NOMO-1 (cell line): ENCODE measurements at regions not wholly inside any gene's neighbourhood (a gene's known extent, or its start where the extent isn't known, plus 50 kb on each side); places are given as distances from the start of the nearest gene placed in this dataset.

ENCODE experiments used
- DNase-seq, 2 experiments: peaks; one replicate each; lab custom pipeline; 2025; ENCODE audit not compliant: unreplicated experiment in 2 of 2; lab: John Stamatoyannopoulos, UW

DNA sequence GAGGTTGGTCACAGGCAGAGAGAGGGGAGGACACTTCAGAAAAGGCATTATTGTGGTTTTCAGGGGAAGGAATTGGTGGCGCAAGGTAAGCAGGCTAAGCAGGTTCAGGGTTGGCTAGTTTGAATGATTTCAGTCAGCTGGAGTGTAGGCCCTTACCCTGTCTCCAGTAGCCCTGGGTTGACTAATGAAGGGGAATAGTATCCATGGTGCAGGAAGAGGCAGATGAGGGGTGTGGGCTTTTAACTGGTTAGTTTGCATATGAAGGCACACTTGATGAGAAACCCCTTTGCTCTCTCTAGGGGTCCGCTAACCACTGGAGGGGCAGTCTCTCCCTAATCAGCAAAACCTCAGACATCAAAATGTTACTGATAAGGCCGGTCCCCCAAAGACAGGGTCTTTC, 249.7 kb downstream of the AASDHPPT start:
- no peak for DNase-seq

DNA sequence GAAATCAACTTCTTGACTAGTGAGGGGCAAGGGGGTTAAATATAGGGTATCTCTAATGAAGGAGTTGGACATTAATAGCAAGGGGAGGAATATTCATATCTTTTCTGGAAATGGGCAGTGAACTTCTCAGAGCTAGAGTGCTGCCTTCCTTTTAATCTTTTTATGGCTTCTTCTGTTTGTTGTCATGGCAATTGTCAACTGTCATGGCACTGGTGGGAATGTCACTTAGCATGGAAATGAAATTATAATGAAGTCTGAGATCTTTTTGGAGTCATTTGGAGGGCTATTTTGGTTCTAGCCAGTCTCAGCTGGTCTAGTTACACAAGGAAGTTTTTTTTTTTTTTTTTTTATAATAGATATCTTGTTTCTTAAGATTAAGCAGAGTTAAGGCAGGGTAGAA, 250.2 kb downstream of the AASDHPPT start:
- DNase-seq = no peak

DNA sequence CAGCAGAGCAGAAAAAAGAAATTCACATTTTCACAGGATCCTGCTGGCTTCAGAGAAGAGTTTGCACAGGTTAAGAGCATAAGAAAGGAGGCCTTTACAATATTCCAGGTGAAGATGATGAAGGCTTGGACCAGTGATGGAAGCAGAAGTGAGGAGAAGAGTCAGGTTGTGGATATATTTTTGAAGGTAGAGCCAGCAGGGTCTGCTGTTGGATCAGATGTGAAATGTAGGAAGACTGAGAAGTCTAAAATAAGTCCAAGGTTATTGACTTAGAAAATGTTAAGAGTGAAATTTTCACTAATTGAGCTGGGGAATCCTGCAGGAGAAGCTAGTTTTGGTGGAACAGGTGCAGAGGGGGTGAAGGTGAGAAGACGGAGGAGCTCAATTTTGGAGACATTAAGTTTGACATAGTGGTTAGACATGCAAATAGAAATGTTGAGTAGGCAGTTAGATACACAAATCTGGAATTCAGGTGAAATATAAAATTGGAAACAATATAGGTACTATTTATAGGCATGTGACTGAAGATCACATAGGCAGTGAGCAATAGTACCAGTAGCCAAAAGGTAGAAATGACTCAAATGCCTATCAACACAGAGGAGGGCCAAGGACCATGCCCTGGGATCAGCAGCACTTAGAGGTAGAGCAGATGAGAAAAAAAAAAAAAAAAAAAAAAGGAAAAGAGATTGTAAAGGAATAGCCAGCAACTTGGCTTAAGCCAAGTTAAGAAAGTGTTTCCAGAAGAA, 252.0 kb downstream of the AASDHPPT start:
- DNase-seq = no peak

DNA sequence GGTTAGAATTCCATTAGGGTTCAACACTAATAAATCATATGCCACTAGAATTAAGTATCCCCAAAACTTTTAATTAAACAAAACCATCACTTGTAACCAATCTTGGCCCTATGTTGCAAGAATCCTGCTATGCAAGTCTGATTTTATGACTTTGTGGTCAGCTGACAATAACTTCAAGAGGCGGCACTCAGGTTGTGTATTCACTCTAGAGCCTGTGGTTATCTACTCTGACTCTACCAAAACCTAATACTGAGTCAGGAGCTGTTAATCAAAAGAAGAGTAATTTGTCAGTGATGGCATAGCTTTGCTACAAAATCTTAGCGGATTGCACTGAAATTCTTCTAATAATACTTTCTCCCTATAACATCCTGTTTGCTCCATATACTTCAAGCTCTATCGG, 253.7 kb downstream of the AASDHPPT start:
- no peak for DNase-seq

DNA sequence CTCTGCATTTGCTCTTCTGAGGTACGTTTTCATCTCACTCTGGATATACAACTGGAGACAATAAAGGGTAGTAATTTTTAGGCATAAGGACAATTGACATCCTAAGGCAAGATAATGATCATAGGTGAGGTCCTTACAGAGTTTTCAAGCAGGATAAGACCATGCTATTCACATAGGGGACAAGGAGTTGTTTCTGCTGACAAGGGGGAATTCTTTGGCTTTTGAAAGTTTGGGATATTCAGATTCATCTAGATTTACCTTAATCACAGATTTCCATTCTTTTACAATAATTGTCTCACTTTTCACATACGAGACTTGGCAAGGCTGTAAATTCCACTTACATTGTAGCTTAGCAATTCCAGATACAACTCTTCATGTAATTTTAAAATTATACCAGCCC, 256.2 kb downstream of the AASDHPPT start:
- DNase-seq = no peak

DNA sequence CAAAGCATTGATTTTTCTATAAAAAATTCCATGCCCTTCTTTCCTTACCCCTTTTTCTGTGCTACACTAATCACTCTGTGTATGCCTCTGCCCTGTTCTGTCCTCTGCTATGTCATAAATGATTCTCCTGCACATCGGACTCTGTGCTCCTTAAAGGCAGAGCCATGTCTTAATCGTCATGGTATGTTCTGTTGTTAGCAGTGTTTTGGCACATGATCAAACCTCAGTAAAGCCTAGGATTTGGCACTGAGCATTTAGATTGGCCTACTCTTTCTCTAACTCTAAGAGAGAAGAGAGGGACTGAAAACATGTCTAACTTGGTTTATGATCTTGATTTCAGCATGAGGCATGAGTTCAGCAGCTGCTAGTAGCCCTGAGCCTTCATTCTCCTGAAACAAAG, 266.9 kb downstream of the AASDHPPT start:
- no peak for DNase-seq

DNA sequence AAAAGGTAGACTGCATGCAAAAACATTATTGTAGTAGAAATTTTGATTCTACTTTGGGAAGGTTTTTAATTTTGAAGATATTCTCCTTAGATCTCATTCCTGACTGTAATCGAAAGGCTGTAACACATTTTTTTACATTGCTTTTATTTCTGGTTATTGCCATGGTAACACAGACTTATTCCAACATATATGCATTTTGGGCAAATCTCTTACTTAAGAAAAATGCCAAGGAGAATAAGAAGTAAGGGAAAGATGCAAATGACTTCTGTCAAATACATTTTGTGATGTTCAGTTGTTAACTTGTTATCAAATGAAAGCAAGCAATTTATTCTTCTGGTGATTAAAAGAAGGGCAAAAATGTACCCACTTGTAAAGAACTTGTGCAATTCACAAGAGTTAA, 267.5 kb downstream of the AASDHPPT start:
- no peak for DNase-seq

DNA sequence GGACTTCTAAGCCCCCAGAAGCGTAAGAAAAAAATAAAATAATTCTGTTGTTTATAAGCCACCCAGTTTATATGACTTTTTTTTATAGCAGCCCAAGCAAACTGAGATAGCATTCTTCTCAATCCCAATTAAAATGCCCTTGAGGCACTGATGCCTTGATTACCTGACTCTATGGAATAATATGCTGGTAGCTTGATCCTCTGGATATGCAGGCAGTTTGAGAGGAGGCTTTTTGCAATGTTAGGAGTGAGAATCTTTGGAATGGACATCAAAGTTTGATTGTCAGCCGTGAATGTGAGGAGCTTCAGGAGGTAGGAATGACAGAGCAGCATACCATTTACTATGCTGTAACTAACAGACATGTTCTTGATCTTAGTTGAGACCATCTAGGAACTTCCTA, 275.6 kb downstream of the AASDHPPT start:
- DNase-seq = no peak

DNA sequence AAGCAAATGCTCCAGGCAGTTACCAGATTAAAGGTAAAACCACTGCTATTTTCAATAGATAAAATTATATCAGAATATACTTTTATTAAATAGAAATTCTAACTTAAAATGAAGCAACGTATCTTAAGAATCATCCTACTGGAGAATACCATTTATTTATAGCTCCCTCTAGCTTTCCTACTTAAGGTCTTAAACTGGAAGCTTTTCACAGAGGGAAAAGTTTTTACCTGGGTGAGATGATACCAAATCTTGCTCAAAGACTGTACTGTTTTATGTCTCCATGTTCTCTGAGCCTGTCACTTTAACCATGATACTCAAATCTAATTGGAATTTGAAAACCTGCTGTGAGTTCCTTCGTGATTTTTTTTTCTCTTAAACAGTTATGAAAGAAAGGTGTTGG, 291.8 kb downstream of the AASDHPPT start:
- no peak for DNase-seq

DNA sequence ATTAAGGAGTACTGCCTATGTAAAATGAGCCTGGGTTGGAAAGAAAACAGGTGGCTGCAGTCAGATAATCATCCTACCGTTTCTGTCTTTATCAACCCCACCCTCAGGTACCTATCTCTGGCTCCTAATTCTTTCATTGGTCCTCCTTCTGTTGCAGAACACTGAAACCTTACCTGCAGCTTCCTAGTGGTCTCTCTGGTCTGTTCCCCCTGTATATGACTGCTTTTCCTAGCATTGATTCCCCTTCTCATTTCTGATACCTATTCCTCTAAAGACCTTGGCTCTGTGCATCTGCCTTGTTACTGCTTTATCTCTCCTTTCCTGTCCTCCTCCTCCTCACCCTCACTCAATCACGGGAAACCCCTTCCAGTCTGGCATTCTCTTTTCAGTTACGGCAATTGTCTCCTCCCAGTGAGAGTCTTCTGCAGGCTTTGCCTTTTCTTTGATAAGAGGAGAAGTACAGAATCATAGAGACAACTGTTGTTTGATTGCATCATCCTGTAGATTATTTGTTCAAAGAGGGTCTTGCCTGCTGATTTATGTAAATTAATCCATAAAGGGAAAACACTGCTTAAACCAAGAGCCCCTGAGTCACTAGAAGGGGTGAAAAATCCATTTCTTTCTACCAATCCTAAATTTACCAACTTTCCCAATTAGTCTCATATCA, 301.2 kb downstream of the AASDHPPT start:
- DNase-seq = no peak

DNA sequence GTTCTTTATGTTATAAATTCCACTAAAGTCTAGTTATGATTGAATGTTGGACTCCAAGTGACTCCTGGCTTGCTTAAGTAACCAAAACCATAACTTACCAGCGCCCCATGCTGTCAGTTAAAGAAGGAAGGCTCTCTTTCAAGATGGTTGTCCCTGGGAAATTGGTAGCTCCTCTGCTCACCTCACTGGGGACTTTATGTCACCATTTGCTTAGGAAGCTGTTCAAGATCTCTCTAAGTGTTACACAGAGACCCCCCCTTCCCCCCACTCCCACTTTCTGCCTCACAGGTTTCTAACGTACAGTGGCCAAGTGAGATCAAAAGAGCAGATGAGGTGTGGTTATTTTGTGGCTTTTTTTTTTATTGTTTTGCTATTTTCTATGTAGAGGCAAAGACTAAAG, 301.8 kb downstream of the AASDHPPT start:
- DNase-seq = no peak

DNA sequence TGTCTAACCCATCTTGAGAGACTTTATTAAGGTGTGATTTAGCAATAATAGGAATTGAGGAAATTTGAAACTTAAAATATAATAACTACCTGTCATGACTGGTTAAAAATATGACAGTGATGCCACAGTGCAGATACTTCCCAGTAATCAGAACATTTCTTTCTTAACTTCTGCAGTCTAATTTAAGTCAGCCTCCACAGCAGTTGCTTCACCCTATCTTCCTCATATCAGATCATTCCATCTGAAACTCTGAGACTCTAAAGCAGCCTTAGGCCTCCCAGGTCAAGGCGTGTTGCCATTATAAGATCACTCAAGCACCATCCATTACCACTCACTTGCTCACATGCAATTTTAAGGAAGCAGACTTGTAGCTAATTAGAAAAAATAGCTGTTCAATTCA, 302.2 kb downstream of the AASDHPPT start:
- DNase-seq = no peak

DNA sequence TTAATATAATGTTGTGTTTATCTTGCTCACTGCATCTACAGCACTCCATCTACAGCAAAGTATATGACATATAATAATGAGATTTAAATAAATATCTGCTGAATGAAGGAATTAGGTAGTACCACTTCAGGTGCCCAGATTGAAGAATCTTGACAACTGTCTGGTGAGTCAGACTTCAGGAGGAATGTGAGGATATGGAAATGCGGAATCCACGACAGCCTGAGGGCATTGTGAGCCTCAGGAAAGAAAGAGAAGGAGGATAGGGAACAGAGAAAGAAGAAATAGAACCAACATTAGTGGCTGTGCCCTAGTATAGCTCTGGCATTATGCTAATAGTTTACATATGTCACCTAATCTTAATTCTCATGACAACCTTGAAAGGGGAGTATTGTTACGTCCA, 304.4 kb downstream of the AASDHPPT start:
- DNase-seq = no peak

DNA sequence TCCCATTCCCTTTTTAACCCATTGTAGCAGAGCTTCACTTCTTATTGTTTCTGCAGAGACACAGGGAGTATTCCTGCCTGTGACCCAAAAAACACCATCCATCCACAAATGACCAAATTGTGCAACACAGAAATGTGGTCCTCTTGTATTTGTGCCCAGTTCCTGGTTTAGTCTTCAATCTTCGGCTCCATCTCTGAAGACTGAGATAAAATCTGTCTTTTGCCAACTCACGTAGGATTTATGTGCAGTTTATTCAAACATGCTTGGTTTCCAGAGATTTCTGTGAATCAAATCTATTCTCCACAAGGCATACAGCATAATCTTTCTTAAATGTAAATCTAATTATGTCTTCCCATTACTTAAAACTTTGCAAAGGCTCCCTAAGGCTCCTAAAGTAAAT, 307.0 kb downstream of the AASDHPPT start:
- DNase-seq = no peak

DNA sequence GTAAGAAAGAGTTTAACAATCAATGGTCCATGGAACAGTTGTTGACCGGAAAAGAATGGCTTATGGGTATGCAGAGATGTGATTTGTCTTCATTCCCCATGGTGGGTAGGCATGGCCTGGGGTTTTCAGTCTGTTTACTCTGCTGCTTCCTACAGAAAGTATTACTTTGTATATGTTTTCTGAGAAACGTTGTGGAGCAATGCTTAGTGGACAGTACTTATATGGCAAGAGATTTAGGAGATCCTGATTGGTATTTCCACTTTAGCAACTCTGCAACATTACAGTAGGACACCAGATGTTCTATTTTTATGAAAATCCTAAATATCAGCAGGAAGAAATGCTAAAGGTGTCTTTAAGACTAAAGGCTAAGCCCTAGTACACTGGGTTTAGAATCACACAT, 309.1 kb downstream of the AASDHPPT start:
- DNase-seq = no peak

DNA sequence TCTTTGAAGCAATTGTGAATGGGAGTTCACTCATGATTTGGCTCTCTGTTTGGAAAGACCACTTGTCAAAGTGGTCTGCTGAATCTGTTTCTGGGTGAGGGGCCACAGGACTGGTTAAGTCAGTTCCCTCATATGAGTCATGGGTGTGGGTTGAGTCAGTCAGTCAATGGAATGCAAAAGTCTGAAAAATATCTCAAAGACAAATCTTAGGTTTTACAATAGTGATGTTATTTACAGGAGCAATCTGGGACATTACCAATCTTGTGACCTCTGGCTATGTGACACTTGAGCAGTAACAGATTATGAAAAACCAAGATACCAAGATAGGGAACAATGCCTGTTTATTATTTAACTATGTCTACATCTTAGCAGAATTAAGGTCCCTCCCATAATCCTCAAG, 311.6 kb downstream of the AASDHPPT start:
- DNase-seq = no peak

DNA sequence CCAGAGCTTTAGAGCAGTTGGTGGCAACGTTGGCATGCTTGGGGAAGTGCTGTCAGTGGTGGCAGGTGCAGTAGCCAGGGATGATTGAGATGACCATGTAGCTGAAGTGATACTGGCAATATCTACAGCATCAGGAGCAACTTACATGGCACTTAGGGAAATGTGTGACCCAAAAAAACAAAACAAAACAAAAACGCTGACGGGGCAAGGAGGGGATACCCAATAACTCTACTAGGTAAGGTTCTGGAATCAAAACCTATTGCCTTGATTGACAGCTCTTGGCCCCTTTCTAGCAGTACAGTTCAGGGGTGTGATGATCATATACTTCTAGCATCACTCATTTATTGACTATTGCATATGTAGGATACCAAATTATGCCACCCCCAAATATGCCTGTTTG, 312.6 kb downstream of the AASDHPPT start:
- DNase-seq = no peak

DNA sequence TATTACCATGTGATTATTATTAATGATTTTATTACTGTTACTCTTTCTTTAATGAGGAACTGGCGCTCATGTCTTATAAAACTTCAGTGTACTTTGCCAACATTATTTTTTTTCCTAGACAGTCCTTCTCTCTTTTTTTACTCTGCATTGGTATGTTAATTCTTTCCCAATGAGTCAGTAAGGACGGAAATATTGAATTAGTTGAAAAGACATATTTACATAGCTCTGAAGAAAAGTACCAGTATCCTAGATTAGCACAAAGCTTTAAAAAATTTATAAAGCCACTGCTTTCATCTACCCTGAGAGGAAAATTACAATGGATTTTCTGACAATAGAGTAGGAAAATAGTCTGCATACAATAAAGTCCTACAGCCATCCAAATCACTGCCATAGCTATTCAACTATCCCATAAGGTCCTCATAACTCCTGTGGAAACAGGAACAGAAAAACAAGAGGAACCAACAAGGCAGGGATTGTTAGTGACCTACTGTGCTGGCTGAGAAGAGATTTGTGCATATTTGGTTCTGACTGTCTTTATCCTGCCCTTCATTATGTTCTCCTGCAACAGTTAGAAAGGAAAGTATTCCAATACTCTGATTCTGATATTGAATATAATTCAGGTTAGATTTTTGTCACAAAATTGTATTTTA, 314.4 kb downstream of the AASDHPPT start:
- no peak for DNase-seq

DNA sequence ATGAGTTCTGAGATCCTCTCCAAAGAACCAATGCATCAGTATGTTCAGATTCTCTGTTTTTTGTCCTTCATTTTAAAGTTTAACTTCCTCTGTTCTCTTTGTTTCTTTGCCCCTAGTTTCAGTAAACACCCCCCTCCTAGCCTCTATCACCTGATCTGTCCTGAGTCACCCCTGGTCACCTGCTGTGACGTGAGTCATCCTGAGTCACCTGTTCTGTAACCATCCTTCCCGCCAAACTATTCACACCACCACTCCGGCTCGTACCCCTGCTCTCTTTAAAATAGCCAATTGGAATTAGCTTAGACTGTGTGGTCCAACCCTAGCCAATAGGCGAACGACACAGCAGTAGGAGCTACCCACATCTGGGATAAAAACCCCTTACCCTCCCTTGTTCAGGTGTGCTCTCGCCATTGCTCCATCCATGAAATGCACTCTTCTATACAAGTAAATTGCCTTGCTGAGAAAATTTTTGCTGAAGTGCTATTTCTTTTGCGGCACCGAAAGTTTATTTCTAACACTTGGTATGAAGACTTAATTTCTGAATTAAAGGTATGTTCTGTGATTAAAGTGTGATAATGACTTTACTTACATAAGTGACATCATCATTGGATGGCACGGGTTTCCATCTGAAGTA, 318.4 kb downstream of the AASDHPPT start:
- no peak for DNase-seq

DNA sequence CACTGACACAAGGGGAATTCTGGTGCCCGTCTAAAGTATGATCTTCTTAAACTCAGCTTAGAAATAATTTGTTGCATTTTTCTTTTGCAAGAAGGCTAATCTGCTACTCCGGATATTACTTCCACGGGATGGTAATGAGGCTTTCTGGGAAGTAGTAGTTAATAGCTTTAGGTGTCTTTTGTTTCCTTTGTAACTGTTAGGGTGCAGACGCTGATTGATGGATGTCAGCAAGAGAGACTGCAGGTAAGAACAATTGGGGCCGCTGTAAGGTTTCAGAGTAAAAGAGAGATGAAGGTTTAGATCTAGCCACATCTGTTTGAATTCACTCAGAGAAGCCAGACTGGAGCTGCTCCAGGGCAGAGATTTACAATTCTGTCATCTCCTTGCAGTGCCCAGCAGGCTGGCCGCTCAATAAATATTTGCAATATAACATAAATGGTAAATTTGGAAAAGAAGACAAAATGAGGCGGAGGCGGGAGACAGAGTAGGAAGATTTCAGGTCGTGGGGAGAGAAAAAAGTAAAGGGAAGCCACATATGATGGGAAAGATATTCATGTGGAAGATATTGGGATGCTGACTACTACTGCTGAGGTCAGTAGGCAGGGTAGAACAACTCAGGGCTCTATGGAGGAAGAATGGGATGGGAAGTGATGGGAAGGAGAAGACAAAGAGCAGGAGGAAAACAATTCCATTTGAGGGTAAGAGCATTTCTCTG, 320.5 kb downstream of the AASDHPPT start:
- no peak for DNase-seq

DNA sequence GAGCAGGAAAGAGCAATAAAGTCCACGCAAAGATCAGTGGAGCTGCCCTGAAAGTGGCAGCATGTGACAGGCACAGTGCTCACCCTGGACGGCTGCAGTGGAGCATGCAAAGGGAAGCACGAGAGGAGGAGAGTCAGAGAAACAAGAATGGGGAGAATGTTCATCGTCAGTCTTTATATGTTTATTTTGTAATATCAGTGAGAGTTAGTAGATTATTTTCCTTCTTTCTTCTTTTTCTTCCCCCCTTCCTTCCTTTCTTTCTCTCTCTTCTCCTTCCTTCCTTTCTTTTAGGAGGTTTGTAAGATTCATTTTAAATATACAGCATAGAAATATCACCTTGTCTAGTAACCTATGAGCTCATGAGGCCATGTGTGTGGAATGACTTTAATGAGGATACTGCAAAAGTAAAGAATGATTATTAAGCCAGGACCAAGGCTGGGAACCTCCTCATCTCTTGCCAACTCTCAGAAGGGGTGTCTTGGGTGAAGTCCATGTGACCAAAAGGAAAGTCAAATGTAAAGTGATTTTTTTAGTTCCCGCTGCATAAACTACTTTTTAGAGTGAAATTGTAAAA, 321.1 kb downstream of the AASDHPPT start:
- DNase-seq = no peak
